GM21381 (cell line): ENCODE measurements at regions not wholly inside any gene's neighbourhood (a gene's known extent, or its start where the extent isn't known, plus 50 kb on each side); places are given as distances from the start of the nearest gene placed in this dataset.

ENCODE experiments used
- ATAC-seq: cut with Tn5 transposase; IDR thresholded peaks from one replicate; pipeline ENCODE4 v1.9.1; 2021; ENCODE audit warnings: mild to moderate bottlenecking, moderate library complexity; ENCODE audit not compliant: unreplicated experiment

DNA sequence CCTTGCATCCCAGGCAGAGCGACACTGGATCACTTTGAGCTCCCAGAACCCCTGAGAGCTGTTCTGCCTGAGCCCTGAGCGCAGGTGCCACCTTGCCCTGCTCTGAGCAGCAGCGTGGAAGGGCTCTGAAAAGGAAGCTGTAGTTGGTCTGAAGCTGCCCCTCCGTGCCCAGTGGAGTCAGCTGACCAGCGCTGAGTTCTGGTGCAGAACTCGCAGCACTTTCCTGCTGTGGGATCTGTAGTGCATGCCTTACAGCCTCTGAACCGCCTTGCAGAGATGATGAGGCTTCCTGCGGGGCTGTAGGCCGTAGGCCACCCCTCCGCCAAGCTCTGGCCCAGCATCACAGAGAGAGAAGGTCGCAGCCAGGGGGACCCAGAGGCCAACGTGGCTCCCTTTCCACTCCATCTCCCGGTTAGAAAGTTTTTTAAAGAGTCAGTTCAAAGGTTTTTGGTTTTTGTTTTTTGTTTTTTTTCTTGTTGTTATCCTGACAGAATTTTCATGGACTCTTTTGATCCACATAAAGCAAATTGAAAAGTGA, 158.3 kb upstream of the CST7 start:
- no peak for ATAC-seq

DNA sequence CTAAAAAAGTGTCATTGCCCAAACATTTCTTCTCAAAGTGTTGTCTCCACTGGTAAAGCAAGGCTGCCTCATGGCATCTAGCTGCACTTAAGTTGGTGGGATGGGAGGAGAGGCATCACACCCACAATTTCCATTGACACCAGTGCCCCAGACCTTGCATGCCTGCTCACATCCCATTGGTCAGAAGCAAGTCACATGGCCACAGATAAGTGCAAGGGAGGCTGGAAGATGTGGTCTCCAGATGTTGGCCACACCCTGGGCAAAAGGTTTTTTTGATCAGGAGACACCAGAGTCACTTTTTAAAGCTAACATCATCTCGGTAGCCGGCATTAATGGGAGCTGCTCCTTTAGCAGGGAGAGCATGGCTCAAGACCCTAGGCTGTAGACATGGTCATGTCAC, 157.1 kb upstream of the CST7 start:
- no peak for ATAC-seq

DNA sequence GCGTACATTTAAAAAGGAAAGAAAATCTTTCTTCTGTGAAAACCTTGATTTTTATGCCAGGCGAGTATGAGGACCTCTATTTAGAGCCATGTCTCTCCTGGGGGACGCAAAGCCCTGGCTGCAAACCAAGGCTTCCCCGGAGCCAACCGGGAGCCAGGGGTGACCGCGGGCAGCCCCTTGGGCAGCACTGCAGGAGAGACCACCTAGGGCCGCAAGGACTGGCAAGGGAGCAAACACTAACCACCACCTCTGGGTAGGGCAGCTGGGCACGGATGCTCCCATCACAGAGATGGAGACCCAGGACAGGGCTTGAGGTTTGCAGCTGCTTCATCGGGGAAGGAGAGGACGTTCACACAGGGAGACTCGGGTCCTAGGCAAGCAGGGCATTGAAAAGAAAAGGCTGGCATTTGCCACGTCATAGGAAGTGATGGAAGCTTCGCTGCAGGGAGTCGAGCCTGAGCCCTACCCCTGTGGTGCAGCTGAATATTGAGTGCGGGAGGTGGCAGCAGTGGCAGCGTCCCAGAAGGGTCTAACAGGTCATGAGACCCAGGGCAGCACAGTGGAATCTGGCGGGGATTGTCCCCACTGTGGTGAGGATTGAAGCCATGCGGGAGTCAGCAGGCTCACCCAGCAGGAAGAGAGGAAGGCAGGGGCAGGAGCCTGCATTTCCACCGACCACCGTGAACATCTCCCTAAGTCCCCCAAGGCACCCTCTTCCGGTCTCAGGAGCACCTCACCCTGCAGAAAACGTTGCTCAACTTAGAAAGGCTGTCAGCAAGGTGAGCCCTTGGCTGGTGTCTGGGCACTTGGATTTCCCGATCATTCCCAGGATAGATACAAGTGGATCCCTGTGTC, 156.2 kb upstream of the CST7 start:
- no peak for ATAC-seq

DNA sequence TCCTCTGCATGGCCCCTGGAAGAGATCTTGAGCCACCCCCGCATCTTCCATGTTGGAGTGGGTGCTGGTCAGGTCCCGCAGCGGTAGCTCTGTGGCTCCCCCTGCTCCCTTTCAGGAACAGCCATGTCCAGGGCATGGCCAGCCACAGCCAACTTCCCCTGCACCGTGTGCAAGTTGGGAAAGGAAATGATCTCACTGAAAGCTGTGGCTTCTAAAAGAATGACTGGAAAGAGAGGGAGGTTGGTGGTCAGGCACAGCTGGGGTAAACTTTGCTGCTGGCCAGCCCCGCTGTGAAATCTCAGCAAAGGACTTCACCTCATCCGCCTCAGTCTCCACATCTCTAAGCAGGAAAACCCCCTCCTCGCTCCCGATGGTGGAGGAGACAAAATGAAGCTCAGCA, 153.6 kb upstream of the CST7 start:
- ATAC-seq = no peak

DNA sequence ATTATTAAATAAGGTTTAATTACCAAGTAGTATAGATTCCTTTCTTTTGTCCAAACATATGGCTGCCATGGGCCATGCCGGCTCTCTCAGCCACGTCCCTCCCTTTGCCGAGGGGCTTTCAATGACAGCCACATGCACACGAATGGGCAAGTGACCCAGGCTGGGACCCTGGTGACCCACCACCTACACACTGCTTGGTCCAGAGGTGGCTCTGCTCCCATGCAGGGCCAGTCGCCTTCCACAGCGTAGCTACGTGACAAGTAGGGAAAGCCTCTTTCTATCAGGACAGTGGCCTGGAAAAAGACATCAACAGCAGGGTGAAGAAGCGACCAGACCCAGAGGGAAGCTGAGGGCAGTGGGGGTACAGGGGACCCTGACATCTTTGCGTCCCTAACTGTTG, 152.8 kb upstream of the CST7 start:
- ATAC-seq = no peak

DNA sequence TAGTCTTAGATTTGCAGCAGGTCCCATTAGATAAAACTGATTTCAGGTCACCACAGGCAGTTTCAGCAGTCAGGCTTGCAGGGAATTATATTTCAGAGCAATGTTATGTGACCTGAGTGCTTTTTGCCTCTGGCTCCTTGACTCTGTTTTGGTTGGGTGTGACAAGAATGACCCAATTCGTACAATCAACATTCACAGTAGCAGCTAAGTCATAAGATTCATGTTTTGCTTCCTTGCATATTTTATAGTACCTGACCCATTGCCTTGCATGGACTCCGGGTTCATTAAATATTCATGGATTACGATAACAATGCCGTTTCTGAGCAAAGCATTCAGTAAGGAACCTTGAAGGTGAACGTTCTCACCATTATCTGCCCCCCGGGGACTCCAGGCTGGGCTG, 152.0 kb upstream of the CST7 start:
- ATAC-seq = no peak

DNA sequence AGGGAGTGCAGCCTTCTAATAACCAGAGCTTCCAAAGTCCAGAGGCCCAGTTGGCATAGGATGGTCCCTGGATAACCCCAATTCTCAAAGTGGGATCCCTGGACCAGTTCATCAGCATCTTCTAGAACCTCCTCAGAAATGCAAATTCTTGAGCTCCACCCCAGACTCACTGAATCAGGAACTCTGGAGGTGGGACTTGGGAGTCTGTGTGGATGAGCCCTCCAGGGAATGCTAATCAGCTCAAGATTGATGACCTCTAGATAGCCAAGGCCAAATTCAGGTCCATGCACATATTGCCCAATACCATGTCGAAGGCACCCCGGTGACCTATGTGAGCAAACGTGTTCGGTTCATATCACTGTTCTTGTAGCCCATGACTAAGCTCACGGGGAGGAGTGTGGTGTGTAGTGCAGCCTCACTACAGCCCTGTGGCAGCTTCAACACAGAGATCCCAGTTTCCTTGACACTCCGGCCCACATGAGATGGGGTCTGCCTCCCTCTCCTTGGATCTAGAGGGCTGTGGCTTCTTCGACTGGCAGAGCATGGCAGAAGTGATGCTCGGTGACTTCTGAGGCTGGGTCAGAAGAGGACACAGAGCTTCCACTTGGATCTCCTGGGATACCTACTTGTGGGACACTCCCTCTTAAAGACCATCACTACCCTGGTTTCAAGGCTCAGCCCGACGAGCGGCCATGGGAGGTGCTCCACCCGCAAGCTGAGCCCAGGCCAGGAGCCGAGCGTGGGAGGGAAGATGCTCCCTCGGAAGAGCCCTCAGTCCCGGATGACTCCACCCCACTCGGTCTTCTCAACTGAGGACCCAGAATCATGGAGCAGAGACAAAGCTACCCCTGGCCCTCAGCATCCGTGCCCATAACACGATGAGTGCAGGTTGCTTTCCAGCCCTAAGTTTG, 151.1 kb upstream of the CST7 start:
- no peak for ATAC-seq

DNA sequence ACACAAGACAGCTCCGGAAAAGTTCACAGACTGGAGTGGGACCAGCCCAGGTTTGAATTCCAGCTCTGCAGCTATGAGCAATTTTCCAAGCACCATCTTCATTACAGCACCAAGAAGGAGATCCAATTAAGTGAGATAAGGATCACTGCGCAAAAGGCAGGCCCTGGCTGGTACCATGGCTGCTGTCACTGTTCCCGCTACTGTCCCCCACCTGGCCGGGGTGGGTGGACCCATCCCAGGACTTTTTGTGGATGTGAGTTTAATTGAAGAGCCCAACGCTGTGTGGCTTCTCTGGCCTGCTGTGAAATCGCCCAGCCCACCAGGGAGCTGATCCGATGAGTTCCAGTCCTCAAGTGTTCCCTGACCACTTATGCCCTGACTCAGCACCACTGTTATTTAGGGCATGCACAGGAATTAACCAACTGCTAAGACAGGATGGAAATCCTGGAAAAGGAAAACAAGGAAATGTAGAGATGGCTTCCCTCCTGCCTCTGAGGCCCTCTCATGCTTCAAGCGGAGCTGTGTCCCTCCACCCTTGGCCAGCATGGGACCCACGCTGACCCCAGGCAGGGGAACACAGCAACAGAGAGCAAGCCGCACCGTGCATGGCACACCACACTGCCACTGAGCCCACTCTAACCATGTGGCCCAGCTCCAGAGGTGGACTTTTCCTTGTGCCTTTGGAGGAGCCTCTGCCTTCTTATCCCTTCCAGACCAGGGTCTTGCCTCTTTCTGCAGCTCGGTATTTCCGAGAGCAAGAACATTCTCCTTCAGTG, 150.0 kb upstream of the CST7 start:
- ATAC-seq = no peak

DNA sequence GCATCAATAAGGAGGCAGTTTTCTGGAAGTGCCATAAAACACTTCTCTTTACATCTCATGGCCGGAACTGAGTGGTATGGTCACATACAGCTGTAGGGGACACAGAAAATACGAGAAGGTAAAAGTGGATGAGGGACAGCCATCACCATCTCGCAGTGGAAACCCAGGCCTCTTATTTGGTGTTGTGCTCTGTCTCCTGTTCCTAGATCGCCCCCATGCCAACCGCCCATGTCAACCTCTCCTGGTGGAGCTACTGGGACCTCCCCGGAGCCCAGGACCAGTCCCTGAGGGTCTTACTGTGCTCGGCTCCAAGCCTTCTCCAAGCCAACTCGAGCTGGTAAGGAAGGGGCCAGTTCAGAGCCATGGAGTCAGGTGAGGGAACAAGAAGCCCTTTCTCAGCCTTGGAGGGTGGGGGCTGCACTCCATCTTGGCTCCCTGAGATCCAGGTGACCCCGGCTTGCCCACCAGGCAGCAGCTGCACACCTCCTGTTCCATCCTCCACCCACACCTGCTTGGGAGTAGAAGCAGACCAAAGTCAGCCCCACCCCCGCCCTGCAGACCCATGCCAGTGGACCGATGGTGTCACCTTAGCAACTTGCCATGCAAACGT, 149.0 kb upstream of the CST7 start:
- ATAC-seq = no peak

DNA sequence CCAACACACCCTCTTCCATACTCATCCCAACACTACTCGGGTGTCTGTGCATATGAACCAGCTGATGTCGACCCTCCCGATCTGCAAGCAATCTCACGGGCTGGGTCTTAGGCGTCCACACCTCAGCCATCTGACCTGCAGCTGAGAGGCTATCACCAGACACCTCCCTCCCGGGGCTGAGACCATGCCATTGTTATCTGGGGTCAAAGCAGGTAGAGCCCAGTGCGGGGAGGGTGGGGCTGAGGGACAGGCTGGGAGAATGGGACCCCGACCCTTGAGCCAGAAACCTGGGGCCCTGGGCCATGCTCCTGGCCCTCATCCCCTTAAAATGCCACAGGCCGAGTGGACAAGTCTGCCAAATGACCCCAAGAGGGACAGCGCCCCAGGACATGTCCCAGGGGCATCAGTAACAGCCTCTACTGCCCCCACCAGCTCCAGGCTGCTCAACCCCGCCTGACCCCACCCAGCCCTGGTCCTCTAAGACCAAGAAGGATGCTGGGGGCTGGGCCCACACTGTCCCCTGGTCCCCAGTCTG, 146.7 kb upstream of the CST7 start:
- no peak for ATAC-seq

DNA sequence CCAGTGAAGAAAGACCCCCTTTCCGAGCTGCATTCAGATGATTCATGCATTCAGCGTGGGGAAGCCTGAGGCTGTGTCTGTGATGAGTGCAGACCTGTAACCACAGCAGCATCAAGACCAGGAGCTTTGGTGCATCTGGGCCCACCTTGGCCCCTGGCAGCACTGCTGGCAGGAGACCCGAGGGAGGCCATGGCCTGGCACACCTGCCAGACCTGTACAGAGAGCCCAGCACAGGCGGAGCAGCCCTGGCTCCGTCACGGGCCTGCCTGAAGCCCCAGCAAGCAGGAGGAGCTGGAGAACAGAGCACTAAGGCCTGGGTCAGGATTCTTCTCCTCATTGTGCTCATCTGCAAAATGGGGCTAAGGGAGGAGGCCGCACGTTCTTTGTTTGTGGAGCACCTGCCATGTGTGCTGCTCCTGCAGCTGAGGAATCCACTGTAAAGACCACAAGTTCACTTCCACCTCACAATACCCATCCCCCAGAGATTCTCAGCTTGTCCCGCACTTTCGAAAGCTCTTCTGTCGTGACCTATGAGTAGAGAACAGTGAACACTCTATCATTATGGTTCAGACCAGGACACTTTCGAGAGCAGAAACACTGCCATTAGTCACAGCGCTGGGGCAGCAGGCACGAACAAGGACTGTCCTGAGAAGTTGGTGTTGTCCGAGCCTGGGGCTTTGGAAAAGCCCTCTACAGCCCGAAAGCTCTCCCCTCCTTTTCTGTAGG, 144.4 kb upstream of the CST7 start:
- ATAC-seq = no peak

DNA sequence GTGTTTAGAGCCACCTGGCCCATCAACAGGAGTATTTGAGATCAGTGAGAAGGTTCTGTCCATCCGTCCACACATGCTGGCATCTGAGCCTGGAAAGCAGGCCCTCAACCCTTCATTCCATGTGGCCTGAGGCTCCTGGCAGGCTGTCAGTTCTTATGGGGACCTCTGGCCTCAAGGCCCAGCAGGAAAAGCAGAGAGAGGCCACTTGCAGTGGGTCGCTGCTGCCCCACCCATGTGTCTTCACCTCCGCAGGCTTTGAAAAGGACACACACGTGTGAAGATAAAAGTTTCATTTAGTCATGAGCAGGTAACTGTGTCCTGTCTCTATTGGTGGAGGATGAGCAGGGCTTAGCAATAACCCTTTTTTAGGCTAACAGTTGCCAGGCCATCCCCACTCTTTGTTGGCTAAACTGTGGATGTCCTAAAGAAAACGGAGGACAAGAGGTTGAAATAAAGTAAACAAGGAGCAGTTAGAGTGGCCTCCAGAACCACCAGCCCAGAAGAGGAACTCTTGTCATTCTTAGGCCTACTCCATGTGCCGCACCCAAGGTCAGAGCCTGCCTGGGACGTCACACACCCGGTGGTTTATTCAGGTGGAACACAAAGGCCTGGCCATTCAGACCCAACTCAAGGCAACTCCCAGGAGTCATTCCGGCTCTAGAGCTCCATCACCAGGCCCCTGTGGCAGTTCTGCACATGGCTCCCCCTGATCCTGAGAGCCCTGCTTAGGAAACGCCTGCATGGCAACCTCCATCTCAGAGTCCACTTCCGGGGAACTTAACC, 143.4 kb upstream of the CST7 start:
- ATAC-seq = no peak

DNA sequence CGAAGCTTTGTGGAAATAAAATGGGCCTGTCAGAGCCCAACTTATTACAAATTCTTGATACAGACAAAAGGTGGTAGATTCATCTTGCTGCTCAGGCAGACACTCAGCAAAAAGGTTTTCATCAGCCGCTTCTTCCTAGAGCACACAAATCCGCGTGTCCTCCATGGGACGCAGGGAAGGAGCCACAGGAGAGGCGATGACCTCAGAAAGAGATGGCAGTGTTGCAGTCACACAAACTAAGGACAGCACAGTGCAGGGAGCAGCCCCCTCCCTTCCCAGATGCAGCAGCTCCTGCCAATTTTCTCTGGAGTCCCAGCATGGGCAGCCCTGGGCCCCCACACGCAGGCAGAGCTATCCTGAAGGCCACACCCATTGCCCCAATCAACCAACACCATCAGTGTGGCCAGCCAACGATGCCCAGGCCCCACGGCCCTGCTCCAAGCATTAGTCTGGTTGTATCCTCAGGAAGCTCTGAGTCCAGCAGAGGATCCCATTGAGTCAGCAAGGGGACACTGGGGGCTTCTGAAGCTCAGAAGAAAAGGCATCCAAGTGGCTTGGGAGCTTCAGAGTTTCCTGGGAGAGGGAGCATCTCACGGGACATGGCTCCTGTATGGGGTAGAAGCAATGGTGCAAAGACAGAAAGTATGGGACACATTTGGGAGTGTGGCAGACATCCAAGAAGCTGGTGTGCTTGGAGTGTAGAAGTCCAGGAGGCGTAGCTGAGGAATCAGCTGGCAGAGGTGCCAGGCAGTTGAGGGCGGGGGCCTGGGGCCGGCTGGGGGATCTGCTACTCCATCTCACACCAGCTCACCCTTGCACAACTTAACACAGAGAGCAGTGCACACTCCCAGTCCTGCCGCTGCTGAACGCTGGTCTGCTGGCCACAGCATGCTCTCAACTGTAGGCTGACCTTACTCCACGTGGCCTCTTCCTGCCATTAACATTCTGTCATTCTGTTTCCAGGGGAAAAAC, 142.1 kb upstream of the CST7 start:
- ATAC-seq = no peak

DNA sequence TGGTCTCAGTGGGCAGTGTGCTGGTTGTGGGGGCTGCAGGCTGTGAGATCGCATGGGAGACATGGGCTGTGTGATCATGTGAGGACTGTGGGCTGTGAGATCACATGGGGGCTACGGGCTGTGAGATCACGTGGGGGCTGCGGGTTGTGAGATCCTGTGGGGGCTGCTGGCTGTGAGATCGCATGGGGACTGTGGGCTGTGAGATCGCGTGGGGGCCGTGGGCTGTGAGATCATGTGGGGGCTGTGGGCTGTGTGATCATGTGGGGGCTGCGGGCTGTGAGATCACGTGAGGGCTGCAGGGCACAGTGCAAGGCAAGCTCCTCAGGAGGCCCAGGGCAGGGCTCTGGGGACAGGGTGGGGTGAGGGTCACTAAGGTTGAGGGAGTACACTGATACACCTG, 140.5 kb upstream of the CST7 start:
- no peak for ATAC-seq

DNA sequence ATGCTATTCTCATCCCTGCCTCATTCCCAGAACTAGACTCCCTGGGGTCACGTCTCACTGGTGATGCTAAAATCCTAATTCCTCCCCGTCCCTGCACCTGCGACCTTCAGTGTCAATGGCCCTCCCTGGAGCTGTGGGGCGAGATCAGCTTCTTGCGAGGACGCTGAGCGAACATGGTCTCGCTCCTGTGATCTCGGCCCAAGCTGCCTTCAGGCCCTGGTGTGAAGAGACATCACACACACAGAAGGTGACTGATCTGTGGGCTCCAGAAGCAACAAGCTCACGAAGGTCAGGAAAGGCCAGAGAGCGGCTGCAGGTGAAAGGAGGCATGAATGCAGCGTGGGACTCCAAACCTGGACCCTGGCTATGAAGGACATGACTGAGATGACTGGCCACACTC, 139.5 kb upstream of the CST7 start:
- no peak for ATAC-seq

DNA sequence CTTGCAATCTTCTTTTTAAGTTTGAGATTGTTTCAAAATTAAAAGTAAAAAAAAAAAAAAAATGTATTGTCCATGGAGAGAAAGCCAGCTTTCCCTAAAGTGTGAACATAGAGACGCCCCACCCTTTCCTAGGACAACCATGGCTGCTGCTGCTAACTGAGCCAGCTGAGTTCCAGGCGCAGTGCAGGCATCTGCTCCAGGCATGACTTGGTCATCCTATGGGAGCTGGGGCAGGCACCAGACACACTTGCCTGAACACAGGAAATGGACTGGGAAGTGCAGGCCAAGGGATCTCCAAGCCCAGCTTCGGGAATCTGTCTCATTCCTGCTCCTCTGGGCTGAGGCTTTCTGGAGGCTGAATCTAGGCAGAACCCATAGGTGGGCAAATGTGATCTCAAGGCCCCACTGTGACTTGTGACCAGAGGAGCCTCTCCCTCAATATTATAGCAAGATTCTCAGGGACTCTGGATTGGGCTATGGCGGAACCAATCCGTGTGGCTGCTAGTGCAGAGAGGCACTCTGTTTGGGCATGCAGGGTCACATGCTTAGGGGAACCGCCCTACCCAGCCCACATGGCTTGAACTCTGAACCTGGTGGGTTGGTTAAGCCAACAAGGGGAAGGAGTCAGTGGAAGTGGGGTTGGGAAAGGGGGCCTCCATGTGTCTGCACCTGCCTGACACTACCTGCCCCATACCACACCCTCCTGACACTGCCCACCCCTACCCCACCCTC, 138.2 kb upstream of the CST7 start:
- ATAC-seq = no peak

DNA sequence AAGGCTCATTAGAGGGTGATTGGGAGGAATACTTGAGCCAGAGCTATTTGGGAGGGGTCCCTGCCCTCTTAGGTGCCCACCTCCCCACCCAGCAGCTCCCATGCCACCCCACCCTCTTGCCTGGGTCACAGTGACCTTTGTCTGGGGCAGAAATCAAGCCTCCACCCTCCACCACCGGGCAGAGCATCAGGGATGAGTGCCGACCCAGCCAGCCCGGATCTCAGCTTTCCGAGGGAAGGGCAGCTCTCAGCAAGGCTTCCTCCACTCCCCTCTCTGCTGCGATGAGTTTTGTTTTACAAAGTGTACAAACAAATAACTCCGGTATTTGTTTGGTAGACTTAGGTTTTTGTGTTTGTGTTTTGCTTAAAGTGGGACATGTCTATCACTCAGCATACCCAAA, 136.7 kb upstream of the CST7 start:
- ATAC-seq = no peak
